D721Med (cell line): ENCODE measurements at regions not wholly inside any gene's neighbourhood (a gene's known extent, or its start where the extent isn't known, plus 50 kb on each side); places are given as distances from the start of the nearest gene placed in this dataset.

Experiments used
- DNase-seq: peaks from one replicate; pipeline ENCODE4 v3.0.0; 2011; ENCODE audit warnings: low spot score; ENCODE audit not compliant: insufficient read length
- FAIRE-seq: peaks from 2 replicates; lab custom pipeline; 2011; peaks lifted over from hg19 to GRCh38; lab: Jason Lieb, UNC
- CTCF ChIP-seq: IDR thresholded peaks from 2 replicates; pipeline ENCODE4 v1.5.1; 2012; ENCODE audit warnings: mild to moderate bottlenecking, control low read depth; ENCODE audit not compliant: insufficient read depth; ENCODE audit errors: missing control alignments

DNA sequence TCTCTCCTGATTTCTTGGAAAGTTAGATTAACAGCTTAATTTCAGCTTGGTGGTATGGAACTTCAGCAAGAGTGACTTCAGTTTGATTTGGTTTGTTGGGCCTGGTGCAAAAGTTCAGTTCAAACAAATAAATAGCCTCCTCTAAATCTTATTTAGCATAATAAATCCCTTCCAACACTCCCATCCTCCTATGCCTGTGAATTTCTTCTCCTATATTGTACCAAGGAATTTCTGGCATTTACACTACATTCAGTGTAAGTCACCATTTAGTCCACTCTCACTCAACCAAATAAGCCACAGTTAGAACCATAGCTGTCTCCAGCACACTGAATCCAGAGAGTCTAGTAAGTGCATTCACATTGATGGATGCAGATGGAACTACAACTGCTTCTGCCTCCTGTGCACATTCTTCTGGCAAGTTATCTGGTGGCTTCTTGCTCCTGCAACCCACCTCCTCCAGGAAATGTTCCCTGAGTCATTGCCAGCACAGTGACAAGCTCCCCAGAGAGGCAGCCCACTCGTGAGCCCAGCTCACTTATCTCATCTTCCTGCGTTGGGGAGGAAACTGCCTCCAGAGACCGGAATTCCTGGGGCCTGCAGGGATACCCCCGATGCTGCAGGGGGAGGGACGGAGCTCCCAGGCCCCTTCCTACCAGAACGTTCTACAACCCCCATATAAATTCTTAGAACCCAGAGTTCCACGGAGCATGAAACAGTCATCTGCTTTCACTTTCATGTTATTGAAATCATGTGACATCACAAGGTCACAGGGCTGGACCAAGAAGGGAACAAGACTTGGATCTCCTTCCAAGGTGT lies 318.3 kb downstream of the PHKB start:
- TF ChIP-seq CTCF: no peak
- FAIRE-seq (no peak), DNase-seq (no peak)

- DNase-seq (no peak), FAIRE-seq (no peak)
Measured at GRCh38 chr16:47778106-47778801, 317.1 kb downstream of the PHKB start.

GRCh38 chr16:47777220-47777619 lies 316.1 kb downstream of the PHKB start:
- DNase-seq (no peak), FAIRE-seq (no peak)
- TF ChIP-seq CTCF: no peak

More at GRCh38 chr16:47778106-47778801, 317.1 kb downstream of the PHKB start:
- no peak for TF ChIP-seq CTCF

GRCh38 chr16:47774661-47775060 lies 313.5 kb downstream of the PHKB start:
- DNase-seq: no peak
- TF ChIP-seq CTCF: no peak

DNA sequence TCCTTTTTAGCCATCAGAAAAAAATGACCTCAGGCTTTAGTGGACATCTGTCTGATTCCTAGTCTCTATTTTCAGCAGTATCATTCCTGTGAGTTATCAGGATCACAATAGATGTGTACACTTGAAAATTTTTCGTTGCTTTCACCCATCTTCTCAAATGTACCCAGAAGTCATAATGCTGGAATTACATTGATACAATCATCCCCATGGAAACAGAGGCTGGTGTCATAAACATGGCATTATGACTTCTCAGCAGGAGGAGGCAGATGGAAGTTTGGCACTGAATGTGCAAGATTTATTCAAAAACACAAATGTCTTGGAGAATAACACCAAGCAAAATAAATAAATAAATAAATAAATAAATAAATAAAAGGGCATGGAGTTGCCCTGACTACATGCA lies 292.5 kb downstream of the PHKB start:
- DNase-seq (no peak), FAIRE-seq (no peak)
- no peak for TF ChIP-seq CTCF

More at GRCh38 chr16:47774661-47775060, 313.5 kb downstream of the PHKB start:
- FAIRE-seq: no peak
